Suprapubic skin (tissue), 4 donors: ENCODE measurements at regions not wholly inside any gene's neighbourhood (a gene's known extent, or its start where the extent isn't known, plus 50 kb on each side); places are given as distances from the start of the nearest gene placed in this dataset.

Source experiments
- CTCF ChIP-seq, 2 donors: fragments of 200-600 bp in 1 of 2; fragments of 450-650 bp in 1 of 2; sonication (generic) in 1 of 2; IDR thresholded peaks; one replicate each; pipeline ENCODE4 v1.5.1; 2016 to 2019; ENCODE audit warnings: antibody characterized with exemption in 2 of 2, mild to moderate bottlenecking in 1 of 2, moderate library complexity in 1 of 2
- EP300 ChIP-seq: sonication (generic); formaldehyde crosslinking; IDR thresholded peaks from one replicate; pipeline ENCODE4 v1.6.1; 2017; ENCODE audit warnings: antibody characterized with exemption
- POLR2A ChIP-seq, 2 donors: fragments of 450-650 bp; IDR thresholded peaks; one replicate each; pipeline ENCODE4 v1.6.1; 2017; ENCODE audit warnings: antibody characterized with exemption in 2 of 2, mild to moderate bottlenecking in 2 of 2, moderate library complexity in 2 of 2
- POLR2AphosphoS5 ChIP-seq, 3 donors: sonication (generic); formaldehyde crosslinking; IDR thresholded peaks; one replicate each; pipeline ENCODE4 v1.6.1; 2017; ENCODE audit warnings: antibody characterized with exemption in 3 of 3

GRCh38 chr14:43621282-43621681, 885.8 kb downstream of the FSCB start:
- no peak for TF ChIP-seq CTCF (IDR thresholded peaks at IDR 0.05)
- no peak for TF ChIP-seq EP300
- TF ChIP-seq POLR2AphosphoS5 (IDR thresholded peaks at IDR 0.05), result no peak
- TF ChIP-seq POLR2A (IDR thresholded peaks at IDR 0.05), result no peak
